Common myeloid progenitor, CD34-positive (primary cell): ENCODE measurements at regions not wholly inside any gene's neighbourhood (a gene's known extent, or its start where the extent isn't known, plus 50 kb on each side); places are given as distances from the start of the nearest gene placed in this dataset.

Experiments used
- CTCF ChIA-PET: fragments of 350-600 bp; sonication (Branson Sonifier 250); formaldehyde crosslinking; loops from one replicate; lab custom pipeline; 2021; ENCODE audit warnings: antibody characterized with exemption; lab: Charles Lee
- POLR2A ChIA-PET: fragments of 350-600 bp; sonication (Branson Sonifier 250); formaldehyde crosslinking; loops from one replicate; lab custom pipeline; 2021; ENCODE audit warnings: antibody characterized with exemption; lab: Charles Lee
- DNase-seq, 3 donors: peaks; one replicate each; pipeline versions ENCODE4 v3.0.0 to v3.0.0-alpha.2; 2013
- H3K27ac ChIP-seq, 2 experiments: 1 replicate in 1 of 2; 2 replicates in 1 of 2; pipeline ENCODE4 v1.7.0; 2013; ENCODE audit warnings: inconsistent platforms in 2 of 2, low read length in 2 of 2, mild to moderate bottlenecking in 2 of 2, low read depth in 1 of 2, moderate library complexity in 1 of 2; ENCODE audit not compliant: severe bottlenecking in 2 of 2, insufficient read depth in 1 of 2, poor library complexity in 1 of 2
- H3K27me3 ChIP-seq, 5 experiments: replicated peaks in 2 of 5; 1 replicate in 3 of 5; 2 replicates in 2 of 5; pipeline versions ENCODE4 v1.6.1 to v1.7.0; 2013; ENCODE audit warnings: low read length in 4 of 5, mild to moderate bottlenecking in 2 of 5, moderate library complexity in 2 of 5, inconsistent platforms in 1 of 5; ENCODE audit not compliant: insufficient read depth in 5 of 5, control insufficient read depth in 4 of 5
- H3K36me3 ChIP-seq, 4 experiments: 1 replicate in 2 of 4; 2 replicates in 2 of 4; pipeline versions ENCODE4 v1.6.1 to v1.7.0; 2013; ENCODE audit warnings: low read length in 3 of 4, control low read depth in 1 of 4, mild to moderate bottlenecking in 1 of 4; ENCODE audit not compliant: control insufficient read depth in 4 of 4, insufficient read depth in 4 of 4
- H3K4me1 ChIP-seq, 4 experiments: 1 replicate in 3 of 4; 2 replicates in 1 of 4; pipeline versions ENCODE4 v1.6.1 to v1.7.1; 2013; ENCODE audit warnings: low read length in 3 of 4, mild to moderate bottlenecking in 3 of 4, control low read depth in 1 of 4, inconsistent platforms in 1 of 4, moderate library complexity in 1 of 4; ENCODE audit not compliant: control insufficient read depth in 4 of 4, insufficient read depth in 4 of 4; ENCODE audit errors: control extremely low read depth in 1 of 4
- H3K4me3 ChIP-seq, 7 experiments: 1 replicate in 4 of 7; 2 replicates in 3 of 7; pipeline versions ENCODE4 v1.5.1 to v1.7.0; 2013; ENCODE audit warnings: mild to moderate bottlenecking in 7 of 7, low read length in 6 of 7, moderate library complexity in 6 of 7, inconsistent platforms in 2 of 7, low read depth in 2 of 7, control low read depth in 1 of 7; ENCODE audit not compliant: insufficient read depth in 4 of 7, control insufficient read depth in 1 of 7; ENCODE audit errors: extremely low read depth in 1 of 7
- H3K9me3 ChIP-seq, 5 experiments: 1 replicate in 4 of 5; 2 replicates in 1 of 5; pipeline versions ENCODE4 v1.6.1 to v1.7.1; 2013; ENCODE audit warnings: low read length in 4 of 5, mild to moderate bottlenecking in 2 of 5, inconsistent platforms in 1 of 5, low read depth in 1 of 5, moderate library complexity in 1 of 5; ENCODE audit not compliant: control insufficient read depth in 4 of 5, insufficient read depth in 2 of 5; ENCODE audit errors: control extremely low read depth in 1 of 5
- WGBS: methylation state at CpG from one replicate; pipeline ENCODE4 v1.1.5; 2013; ENCODE audit not compliant: insufficient coverage; 5-methylcytosine and 5-hydroxymethylcytosine counted together

- 100% methylated on average over 1 of the region's 2 CpGs for WGBS
- ChIA-PET POLR2A (no interaction called here), CTCF (no interaction called here)
- Histone ChIP-seq H3K27me3 (no peaks in the 10 kb centered on the region), H3K27ac (no peak overlapping the region), H3K4me3 (no peak overlapping the region), H3K4me1 (no peaks in the 10 kb centered on the region), H3K9me3 (peaks cover 0 to 12% (median 0%) of the 10 kb centered on the region in 5 experiments), H3K36me3 (no peaks in the 10 kb centered on the region)
- no peak for DNase-seq
Observed at GRCh38 chr5:115439042-115439441, 105.5 kb downstream of the FEM1C start.

GRCh38 chr5:115435778-115436712 is 108.5 kb downstream of the FEM1C start:
- Histone ChIP-seq H3K36me3 (no peaks in the 10 kb centered on the region), H3K9me3 (peaks cover 0 to 8% (median 0%) of the 10 kb centered on the region in 5 experiments), H3K4me1 (no peaks in the 10 kb centered on the region), H3K27me3 (no peaks in the 10 kb centered on the region), H3K4me3 (no peak overlapping the region), H3K27ac (no peak overlapping the region)
- ChIA-PET POLR2A (no interaction called here), CTCF (interaction anchor here (0.6 kb wide), 1 partner anchor 135 kb away, joined by 3 read pairs; no protein-coding TSS in a partner anchor)
- DNase-seq: no peak
- no CpG with 5 or more reads among the region's 3 CpGs for WGBS

GRCh38 chr5:115435065-115435777 is 109.4 kb downstream of the FEM1C start:
- Histone ChIP-seq H3K27me3 (no peaks in the 10 kb centered on the region), H3K36me3 (no peaks in the 10 kb centered on the region), H3K27ac (no peak overlapping the region), H3K9me3 (peaks cover 0 to 4% (median 0%) of the 10 kb centered on the region in 5 experiments), H3K4me1 (no peaks in the 10 kb centered on the region), H3K4me3 (no peak overlapping the region)
- WGBS: 97% methylated on average over 4 of the region's 4 CpGs
- ChIA-PET CTCF (interaction anchor here (0.6 kb wide), 1 partner anchor 136 kb away, joined by 3 read pairs; no protein-coding TSS in a partner anchor), POLR2A (no interaction called here)
- DNase-seq: no peak

- no peak for DNase-seq
- Histone ChIP-seq H3K36me3 (no peaks in the 10 kb centered on the region), H3K4me3 (no peak overlapping the region), H3K9me3 (peaks cover 0 to under 1% (median 0%) of the 10 kb centered on the region in 5 experiments), H3K27ac (no peak overlapping the region), H3K4me1 (no peaks in the 10 kb centered on the region), H3K27me3 (no peaks in the 10 kb centered on the region)
- CTCF ChIA-PET: no interaction called here
- POLR2A ChIA-PET: no interaction called here
Observed at GRCh38 chr5:115433918-115434317, 110.7 kb downstream of the FEM1C start.

GRCh38 chr5:115432691-115433090 is 111.9 kb downstream of the FEM1C start:
- H3K36me3 ChIP-seq: no peaks in the 10 kb centered on the region
- H3K4me3 ChIP-seq: no peak overlapping the region
- H3K27me3 ChIP-seq: no peaks in the 10 kb centered on the region
- ChIA-PET POLR2A (no interaction called here), CTCF (no interaction called here)
- DNase-seq: no peak
- H3K4me1 ChIP-seq: no peaks in the 10 kb centered on the region
- H3K27ac ChIP-seq: no peak overlapping the region
- no peaks in the 10 kb centered on the region for H3K9me3 ChIP-seq

GRCh38 chr5:115431116-115431515 is 113.5 kb downstream of the FEM1C start:
- no peaks in the 10 kb centered on the region for H3K9me3 ChIP-seq
- no peaks in the 10 kb centered on the region for H3K4me1 ChIP-seq
- H3K4me3 ChIP-seq: no peak overlapping the region
- H3K27me3 ChIP-seq: no peaks in the 10 kb centered on the region
- WGBS: 89% methylated on average over 1 of the region's 1 CpG
- H3K36me3 ChIP-seq: no peaks in the 10 kb centered on the region
- ChIA-PET CTCF (no interaction called here), POLR2A (no interaction called here)
- no peak overlapping the region for H3K27ac ChIP-seq
- DNase-seq: no peak

- no peak for DNase-seq
- H3K4me1 ChIP-seq: no peaks in the 10 kb centered on the region
- POLR2A ChIA-PET: no interaction called here
- H3K36me3 ChIP-seq: no peaks in the 10 kb centered on the region
- H3K9me3 ChIP-seq: no peaks in the 10 kb centered on the region
- no peak overlapping the region for H3K27ac ChIP-seq
- H3K27me3 ChIP-seq: no peaks in the 10 kb centered on the region
- WGBS: 88% methylated on average over 2 of the region's 2 CpGs
- H3K4me3 ChIP-seq: no peak overlapping the region
- CTCF ChIA-PET: no interaction called here
Observed at GRCh38 chr5:115430374-115430773, 114.2 kb downstream of the FEM1C start.
